ENCODE measurements at regions not wholly inside any gene's neighbourhood (a gene's known extent, or its start where the extent isn't known, plus 50 kb on each side); places are given as distances from the start of the nearest gene placed in this dataset.

- no peak for TF ChIP-seq CTCF (IDR thresholded peaks at IDR 0.05; ENCODE audit: insufficient read depth, low read length)
- DNase-seq (ENCODE audit: low read depth), result no peak
Observed at GRCh38 chr6:146881228-146882181, 282.7 kb downstream of the ADGB start.

GRCh38 chr6:146883640-146884531 is 285.1 kb downstream of the ADGB start:
- DNase-seq (ENCODE audit: low read depth), result no peak
- H3K4me3 ChIP-seq (ENCODE audit: low read depth, low read length), result no peak overlapping the region
- no peak for TF ChIP-seq CTCF (IDR thresholded peaks at IDR 0.05; ENCODE audit: insufficient read depth, low read length)

More at GRCh38 chr6:146881228-146882181, 282.7 kb downstream of the ADGB start:
- no peak overlapping the region for H3K4me3 ChIP-seq (ENCODE audit: low read depth, low read length)

GRCh38 chr6:146884728-146885127 is 286.0 kb downstream of the ADGB start:
- no peak overlapping the region for H3K4me3 ChIP-seq (ENCODE audit: low read depth, low read length)
- TF ChIP-seq CTCF (IDR thresholded peaks at IDR 0.05; ENCODE audit: insufficient read depth, low read length), result no peak
- DNase-seq (ENCODE audit: low read depth), result no peak

- DNase-seq (ENCODE audit: low read depth), result no peak
- TF ChIP-seq CTCF (IDR thresholded peaks at IDR 0.05; ENCODE audit: insufficient read depth, low read length), result no peak
Observed at GRCh38 chr6:146885708-146886457, 287.1 kb downstream of the ADGB start.

GRCh38 chr6:146886587-146887446 is 288.0 kb downstream of the ADGB start:
- no peak for TF ChIP-seq CTCF (IDR thresholded peaks at IDR 0.05; ENCODE audit: insufficient read depth, low read length)
- no peak for DNase-seq (ENCODE audit: low read depth)
- H3K4me3 ChIP-seq (ENCODE audit: low read depth, low read length), result no peak overlapping the region

More at GRCh38 chr6:146885708-146886457, 287.1 kb downstream of the ADGB start:
- no peak overlapping the region for H3K4me3 ChIP-seq (ENCODE audit: low read depth, low read length)
